Trophoblast cell (in vitro differentiated cells and primary cell): ENCODE measurements at regions not wholly inside any gene's neighbourhood (a gene's known extent, or its start where the extent isn't known, plus 50 kb on each side); places are given as distances from the start of the nearest gene placed in this dataset.

Experiments used
- DNase-seq, 2 donors: peaks; one replicate each; pipeline ENCODE4 v3.0.0-alpha.2; 2016
- H2AFZ ChIP-seq: 2 replicates; pipeline ENCODE4 v1.6.1; 2013; ENCODE audit warnings: low read length, moderate library complexity, mild to moderate bottlenecking; ENCODE audit not compliant: insufficient read depth, poor library complexity
- H2AK5ac ChIP-seq: 2 replicates; pipeline ENCODE4 v1.6.1; 2013; ENCODE audit warnings: mild to moderate bottlenecking, low read length
- H2BK120ac ChIP-seq: 2 replicates; pipeline ENCODE4 v1.6.1; 2013; ENCODE audit warnings: low read length, mild to moderate bottlenecking, moderate library complexity; ENCODE audit not compliant: insufficient read depth, poor library complexity
- H2BK12ac ChIP-seq: 2 replicates; pipeline ENCODE4 v1.6.1; 2013; ENCODE audit warnings: mild to moderate bottlenecking, low read length, moderate library complexity
- H2BK5ac ChIP-seq: 2 replicates; pipeline ENCODE4 v1.6.1; 2013; ENCODE audit warnings: low read length, low read depth, moderate library complexity, mild to moderate bottlenecking; ENCODE audit not compliant: poor library complexity
- H3K14ac ChIP-seq: 2 replicates; pipeline ENCODE4 v1.6.1; 2013; ENCODE audit warnings: mild to moderate bottlenecking, low read length
- H3K18ac ChIP-seq: 2 replicates; pipeline ENCODE4 v1.6.1; 2013; ENCODE audit warnings: mild to moderate bottlenecking, low read length
- H3K23ac ChIP-seq: 2 replicates; pipeline ENCODE4 v1.6.1; 2013; ENCODE audit warnings: low read length
- H3K27ac ChIP-seq: 2 replicates; pipeline ENCODE4 v1.5.1; 2013; ENCODE audit warnings: low read depth, mild to moderate bottlenecking, inconsistent platforms, low read length, moderate library complexity
- H3K27me3 ChIP-seq: 2 replicates; pipeline ENCODE4 v1.6.1; 2013; ENCODE audit warnings: inconsistent platforms, mild to moderate bottlenecking, low read length, moderate library complexity; ENCODE audit not compliant: insufficient read depth
- H3K36me3 ChIP-seq, 2 experiments: 1 replicate in 1 of 2; 2 replicates in 1 of 2; pipeline ENCODE4 v1.6.1; 2013; ENCODE audit warnings: low read length in 2 of 2, mild to moderate bottlenecking in 2 of 2, moderate library complexity in 1 of 2; ENCODE audit not compliant: insufficient read depth in 2 of 2, control insufficient read depth in 1 of 2
- H3K4ac ChIP-seq: 2 replicates; pipeline ENCODE4 v1.6.1; 2013; ENCODE audit warnings: low read depth, mild to moderate bottlenecking, low read length, moderate library complexity
- H3K4me1 ChIP-seq, 2 experiments: 1 replicate in 1 of 2; 2 replicates in 1 of 2; pipeline ENCODE4 v1.6.1; 2013; ENCODE audit warnings: low read length in 2 of 2, mild to moderate bottlenecking in 2 of 2, moderate library complexity in 1 of 2; ENCODE audit not compliant: insufficient read depth in 2 of 2, control insufficient read depth in 1 of 2
- H3K4me2 ChIP-seq: 2 replicates; pipeline ENCODE4 v1.6.1; 2013; ENCODE audit warnings: inconsistent platforms, mild to moderate bottlenecking, low read length, moderate library complexity
- H3K4me3 ChIP-seq: 2 replicates; pipeline ENCODE4 v1.5.1; 2013; ENCODE audit warnings: mild to moderate bottlenecking, low read depth, low read length, inconsistent platforms
- H3K79me1 ChIP-seq: one replicate; pipeline ENCODE4 v1.6.1; 2013; ENCODE audit warnings: low read length
- H3K79me2 ChIP-seq: 2 replicates; pipeline ENCODE4 v1.6.1; 2013; ENCODE audit warnings: low read length, mild to moderate bottlenecking; ENCODE audit not compliant: control insufficient read depth, insufficient read depth, poor library complexity
- H3K9ac ChIP-seq: 2 replicates; pipeline ENCODE4 v1.6.1; 2013; ENCODE audit warnings: mild to moderate bottlenecking, low read length
- H3K9me3 ChIP-seq: 2 replicates; pipeline ENCODE4 v1.6.1; 2013; ENCODE audit warnings: low read depth, mild to moderate bottlenecking, control low read depth, inconsistent platforms, low read length; ENCODE audit not compliant: insufficient read depth
- H4K12ac ChIP-seq: 2 replicates; pipeline ENCODE4 v1.6.1; 2013; ENCODE audit warnings: low read depth, mild to moderate bottlenecking, low read length, moderate library complexity
- H4K8ac ChIP-seq: 2 replicates; pipeline ENCODE4 v1.6.1; 2013; ENCODE audit warnings: low read depth, mild to moderate bottlenecking, low read length, moderate library complexity
- H4K91ac ChIP-seq: one replicate; pipeline ENCODE4 v1.6.1; 2013; ENCODE audit warnings: low read depth, mild to moderate bottlenecking, low read length, moderate library complexity
- WGBS: extraction: QIAGEN DNeasy Blood & Tissue Kit; methylation state at CpG from one replicate; pipeline ENCODE4 v1.1.7; 2013; ENCODE audit warnings: missing lambda C conversion rate; ENCODE audit not compliant: insufficient read length, insufficient coverage; ENCODE audit errors: extremely low coverage; 5-methylcytosine and 5-hydroxymethylcytosine counted together

GRCh38 chr12:9349888-9350885, 142.0 kb upstream of the PZP start:
- no peak overlapping the region for H2AK5ac ChIP-seq
- no peak overlapping the region for H2BK120ac ChIP-seq
- H3K14ac ChIP-seq, result no peak overlapping the region
- H3K4me3 ChIP-seq, result no peak overlapping the region
- no peak overlapping the region for H3K4me2 ChIP-seq
- H3K27ac ChIP-seq, result no peak overlapping the region
- no peaks in the 10 kb centered on the region for H3K79me1 ChIP-seq
- no peak for DNase-seq
- H2BK12ac ChIP-seq, result no peak overlapping the region
- WGBS, result no CpG with 5 or more reads among the region's 16 CpGs
- peaks cover 16% of the 10 kb centered on the region for H3K9me3 ChIP-seq
- H3K9ac ChIP-seq, result no peak overlapping the region
- no peak overlapping the region for H3K23ac ChIP-seq
- H3K36me3 ChIP-seq, result no peaks in the 10 kb centered on the region
- no peaks in the 10 kb centered on the region for H3K79me2 ChIP-seq
- peaks cover 0 to 3% of the 10 kb centered on the region in 2 experiments for H3K4me1 ChIP-seq
- no peak overlapping the region for H4K12ac ChIP-seq
- H3K27me3 ChIP-seq, result no peaks in the 10 kb centered on the region
- no peak overlapping the region for H4K8ac ChIP-seq
- no peak overlapping the region for H2BK5ac ChIP-seq
- H3K18ac ChIP-seq, result no peak overlapping the region
- H2AFZ ChIP-seq, result no peak overlapping the region
- no peak overlapping the region for H3K4ac ChIP-seq
- no peak overlapping the region for H4K91ac ChIP-seq

GRCh38 chr12:9348906-9349518, 140.8 kb upstream of the PZP start:
- Histone ChIP-seq H3K9ac (no peak overlapping the region), H3K27me3 (no peaks in the 10 kb centered on the region), H3K4me2 (no peak overlapping the region), H3K79me2 (no peaks in the 10 kb centered on the region), H3K4me1 (peaks cover 0 to 3% of the 10 kb centered on the region in 2 experiments), H3K79me1 (no peaks in the 10 kb centered on the region), H2AK5ac (no peak overlapping the region), H3K27ac (no peak overlapping the region), H4K91ac (no peak overlapping the region), H2BK5ac (no peak overlapping the region), H2BK12ac (no peak overlapping the region), H3K18ac (no peak overlapping the region), H3K4ac (no peak overlapping the region), H3K36me3 (no peaks in the 10 kb centered on the region), H3K14ac (no peak overlapping the region), H2AFZ (no peak overlapping the region), H2BK120ac (no peak overlapping the region), H3K4me3 (no peak overlapping the region), H3K23ac (no peak overlapping the region), H4K8ac (no peak overlapping the region), H3K9me3 (peaks cover 16% of the 10 kb centered on the region), H4K12ac (no peak overlapping the region)
- whole genome bisulfite sequencing, result no CpG with 5 or more reads among the region's 29 CpGs
- no peak for DNase-seq

- H4K8ac ChIP-seq, result no peak overlapping the region
- H4K91ac ChIP-seq, result no peak overlapping the region
- peak in 1 of 2 donors; percentile 15 for DNase-seq
- no CpG with 5 or more reads among the region's 5 CpGs for WGBS
- no peak overlapping the region for H3K4ac ChIP-seq
- no peak overlapping the region for H2BK5ac ChIP-seq
- H3K79me2 ChIP-seq, result no peaks in the 10 kb centered on the region
- no peaks in the 10 kb centered on the region for H3K79me1 ChIP-seq
- H2BK120ac ChIP-seq, result no peak overlapping the region
- no peak overlapping the region for H3K4me3 ChIP-seq
- peaks cover 5% of the 10 kb centered on the region for H3K9me3 ChIP-seq
- no peaks in the 10 kb centered on the region for H3K27me3 ChIP-seq
- H2BK12ac ChIP-seq, result no peak overlapping the region
- H3K14ac ChIP-seq, result no peak overlapping the region
- H4K12ac ChIP-seq, result no peak overlapping the region
- H3K27ac ChIP-seq, result no peak overlapping the region
- no peak overlapping the region for H3K4me2 ChIP-seq
- H3K36me3 ChIP-seq, result no peaks in the 10 kb centered on the region
- no peak overlapping the region for H2AK5ac ChIP-seq
- H3K4me1 ChIP-seq, result peaks cover 0 to 3% of the 10 kb centered on the region in 2 experiments
- H3K9ac ChIP-seq, result no peak overlapping the region
- H3K18ac ChIP-seq, result no peak overlapping the region
- no peak overlapping the region for H2AFZ ChIP-seq
- no peak overlapping the region for H3K23ac ChIP-seq
Observed at GRCh38 chr12:9347328-9348127, 139.3 kb upstream of the PZP start.

- DNase-seq, result no peak
- no peak overlapping the region for H4K91ac ChIP-seq
- no peak overlapping the region for H2AFZ ChIP-seq
- no peak overlapping the region for H3K4ac ChIP-seq
- WGBS, result no CpG with 5 or more reads among the region's 5 CpGs
- no peak overlapping the region for H4K12ac ChIP-seq
- H3K36me3 ChIP-seq, result no peaks in the 10 kb centered on the region
- H3K18ac ChIP-seq, result no peak overlapping the region
- H3K14ac ChIP-seq, result no peak overlapping the region
- H3K4me2 ChIP-seq, result no peak overlapping the region
- no peaks in the 10 kb centered on the region for H3K79me1 ChIP-seq
- peaks cover 0 to 3% of the 10 kb centered on the region in 2 experiments for H3K4me1 ChIP-seq
- no peak overlapping the region for H4K8ac ChIP-seq
- H3K23ac ChIP-seq, result no peak overlapping the region
- H3K79me2 ChIP-seq, result no peaks in the 10 kb centered on the region
- H3K27me3 ChIP-seq, result no peaks in the 10 kb centered on the region
- H2BK5ac ChIP-seq, result no peak overlapping the region
- H3K4me3 ChIP-seq, result no peak overlapping the region
- no peak overlapping the region for H3K27ac ChIP-seq
- no peak overlapping the region for H2BK120ac ChIP-seq
- H3K9me3 ChIP-seq, result peaks cover 3% of the 10 kb centered on the region
- H2BK12ac ChIP-seq, result no peak overlapping the region
- no peak overlapping the region for H2AK5ac ChIP-seq
- H3K9ac ChIP-seq, result no peak overlapping the region
Observed at GRCh38 chr12:9346866-9347327, 138.7 kb upstream of the PZP start.
